ENCODE measurements at regions not wholly inside any gene's neighbourhood (a gene's known extent, or its start where the extent isn't known, plus 50 kb on each side); places are given as distances from the start of the nearest gene placed in this dataset.

DNA sequence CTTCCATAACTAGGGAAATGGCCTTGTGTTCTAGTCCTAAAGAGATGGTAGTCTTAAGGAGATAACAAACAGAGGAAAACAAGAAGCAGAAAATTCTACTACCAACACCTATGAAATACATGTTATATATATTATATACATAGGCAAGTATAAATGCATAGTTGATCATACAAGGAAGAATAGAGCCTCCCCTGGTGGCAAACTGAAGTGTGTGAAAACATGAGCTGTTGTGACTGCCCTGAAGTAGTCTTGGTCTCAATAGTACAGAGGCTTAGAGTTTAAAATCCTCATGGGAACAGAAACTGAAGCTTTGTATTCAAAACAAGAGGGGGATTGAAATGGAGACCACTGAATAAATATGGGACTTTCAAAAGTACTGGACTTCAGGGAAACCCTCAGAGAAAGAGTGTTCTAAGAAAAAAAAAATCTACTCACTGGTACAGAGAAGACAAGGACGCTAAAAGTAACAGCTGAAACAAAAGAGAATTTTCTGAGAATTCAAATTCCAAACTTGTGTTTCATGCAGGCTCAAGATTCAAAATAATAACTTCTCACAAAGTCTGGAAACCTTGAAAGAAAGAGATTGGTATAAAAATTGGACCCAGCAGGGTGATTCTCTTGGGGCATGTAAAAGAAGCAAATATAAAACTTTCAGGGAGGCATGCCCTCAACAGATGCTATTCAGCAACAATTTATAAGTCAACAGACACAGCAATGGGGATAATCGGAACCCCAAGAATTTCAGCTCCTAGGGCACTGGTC is 59.7 kb upstream of the SAMD3 start (continued):
- TF ChIP-seq, protein P1, sequence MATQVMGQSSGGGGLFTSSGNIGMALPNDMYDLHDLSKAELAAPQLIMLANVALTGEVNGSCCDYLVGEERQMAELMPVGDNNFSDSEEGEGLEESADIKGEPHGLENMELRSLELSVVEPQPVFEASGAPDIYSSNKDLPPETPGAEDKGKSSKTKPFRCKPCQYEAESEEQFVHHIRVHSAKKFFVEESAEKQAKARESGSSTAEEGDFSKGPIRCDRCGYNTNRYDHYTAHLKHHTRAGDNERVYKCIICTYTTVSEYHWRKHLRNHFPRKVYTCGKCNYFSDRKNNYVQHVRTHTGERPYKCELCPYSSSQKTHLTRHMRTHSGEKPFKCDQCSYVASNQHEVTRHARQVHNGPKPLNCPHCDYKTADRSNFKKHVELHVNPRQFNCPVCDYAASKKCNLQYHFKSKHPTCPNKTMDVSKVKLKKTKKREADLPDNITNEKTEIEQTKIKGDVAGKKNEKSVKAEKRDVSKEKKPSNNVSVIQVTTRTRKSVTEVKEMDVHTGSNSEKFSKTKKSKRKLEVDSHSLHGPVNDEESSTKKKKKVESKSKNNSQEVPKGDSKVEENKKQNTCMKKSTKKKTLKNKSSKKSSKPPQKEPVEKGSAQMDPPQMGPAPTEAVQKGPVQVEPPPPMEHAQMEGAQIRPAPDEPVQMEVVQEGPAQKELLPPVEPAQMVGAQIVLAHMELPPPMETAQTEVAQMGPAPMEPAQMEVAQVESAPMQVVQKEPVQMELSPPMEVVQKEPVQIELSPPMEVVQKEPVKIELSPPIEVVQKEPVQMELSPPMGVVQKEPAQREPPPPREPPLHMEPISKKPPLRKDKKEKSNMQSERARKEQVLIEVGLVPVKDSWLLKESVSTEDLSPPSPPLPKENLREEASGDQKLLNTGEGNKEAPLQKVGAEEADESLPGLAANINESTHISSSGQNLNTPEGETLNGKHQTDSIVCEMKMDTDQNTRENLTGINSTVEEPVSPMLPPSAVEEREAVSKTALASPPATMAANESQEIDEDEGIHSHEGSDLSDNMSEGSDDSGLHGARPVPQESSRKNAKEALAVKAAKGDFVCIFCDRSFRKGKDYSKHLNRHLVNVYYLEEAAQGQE (IDR thresholded peaks at IDR 0.05; ENCODE audit: borderline replicate concordance) = peak; percentile 38; the same call in 1 of the 2 replicates
- TF ChIP-seq, protein P1 (CRISPR knock-in tag; IDR thresholded peaks at IDR 0.05; ENCODE audit: low read depth) = no peak
- TF ChIP-seq POLR2AphosphoS5 (IDR thresholded peaks at IDR 0.05; ENCODE audit: control insufficient read depth, insufficient read depth, low read depth, low read length) = no peak
- TF ChIP-seq SMC3 (conservative IDR thresholded peaks at IDR 0.05; ENCODE audit: insufficient read depth, low read depth, low read length) = peak; percentile 32; the same call in 1 of the 2 replicates
- TF ChIP-seq NFIX (CRISPR knock-in tag; IDR thresholded peaks at IDR 0.05; ENCODE audit: low read depth) = no peak
- peak; percentile 39 to 70 (median 46); a peak in 3 of 6 replicates for TF ChIP-seq CTCF (IDR thresholded peaks at IDR 0.05 in 2 of 3, conservative IDR thresholded peaks at IDR 0.05 in 1 of 3; ENCODE audit: insufficient read depth in 2 of 3, low read depth in 1 of 3, low read length in 3 of 3)
- TF ChIP-seq, protein P2, sequence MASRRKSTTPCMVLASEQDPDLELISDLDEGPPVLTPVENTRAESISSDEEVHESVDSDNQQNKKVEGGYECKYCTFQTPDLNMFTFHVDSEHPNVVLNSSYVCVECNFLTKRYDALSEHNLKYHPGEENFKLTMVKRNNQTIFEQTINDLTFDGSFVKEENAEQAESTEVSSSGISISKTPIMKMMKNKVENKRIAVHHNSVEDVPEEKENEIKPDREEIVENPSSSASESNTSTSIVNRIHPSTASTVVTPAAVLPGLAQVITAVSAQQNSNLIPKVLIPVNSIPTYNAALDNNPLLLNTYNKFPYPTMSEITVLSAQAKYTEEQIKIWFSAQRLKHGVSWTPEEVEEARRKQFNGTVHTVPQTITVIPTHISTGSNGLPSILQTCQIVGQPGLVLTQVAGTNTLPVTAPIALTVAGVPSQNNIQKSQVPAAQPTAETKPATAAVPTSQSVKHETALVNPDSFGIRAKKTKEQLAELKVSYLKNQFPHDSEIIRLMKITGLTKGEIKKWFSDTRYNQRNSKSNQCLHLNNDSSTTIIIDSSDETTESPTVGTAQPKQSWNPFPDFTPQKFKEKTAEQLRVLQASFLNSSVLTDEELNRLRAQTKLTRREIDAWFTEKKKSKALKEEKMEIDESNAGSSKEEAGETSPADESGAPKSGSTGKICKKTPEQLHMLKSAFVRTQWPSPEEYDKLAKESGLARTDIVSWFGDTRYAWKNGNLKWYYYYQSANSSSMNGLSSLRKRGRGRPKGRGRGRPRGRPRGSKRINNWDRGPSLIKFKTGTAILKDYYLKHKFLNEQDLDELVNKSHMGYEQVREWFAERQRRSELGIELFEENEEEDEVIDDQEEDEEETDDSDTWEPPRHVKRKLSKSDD (conservative IDR thresholded peaks at IDR 0.05; ENCODE audit: low read length) = no peak
- TF ChIP-seq XRCC4 (IDR thresholded peaks at IDR 0.05; ENCODE audit: extremely low read depth, insufficient read depth, insufficient read length) = no peak
- TF ChIP-seq ZBTB17 (CRISPR knock-in tag; IDR thresholded peaks at IDR 0.05) = no peak

Measured in K562 (cell line).